ENCODE measurements at regions not wholly inside any gene's neighbourhood (a gene's known extent, or its start where the extent isn't known, plus 50 kb on each side); places are given as distances from the start of the nearest gene placed in this dataset.

DNA sequence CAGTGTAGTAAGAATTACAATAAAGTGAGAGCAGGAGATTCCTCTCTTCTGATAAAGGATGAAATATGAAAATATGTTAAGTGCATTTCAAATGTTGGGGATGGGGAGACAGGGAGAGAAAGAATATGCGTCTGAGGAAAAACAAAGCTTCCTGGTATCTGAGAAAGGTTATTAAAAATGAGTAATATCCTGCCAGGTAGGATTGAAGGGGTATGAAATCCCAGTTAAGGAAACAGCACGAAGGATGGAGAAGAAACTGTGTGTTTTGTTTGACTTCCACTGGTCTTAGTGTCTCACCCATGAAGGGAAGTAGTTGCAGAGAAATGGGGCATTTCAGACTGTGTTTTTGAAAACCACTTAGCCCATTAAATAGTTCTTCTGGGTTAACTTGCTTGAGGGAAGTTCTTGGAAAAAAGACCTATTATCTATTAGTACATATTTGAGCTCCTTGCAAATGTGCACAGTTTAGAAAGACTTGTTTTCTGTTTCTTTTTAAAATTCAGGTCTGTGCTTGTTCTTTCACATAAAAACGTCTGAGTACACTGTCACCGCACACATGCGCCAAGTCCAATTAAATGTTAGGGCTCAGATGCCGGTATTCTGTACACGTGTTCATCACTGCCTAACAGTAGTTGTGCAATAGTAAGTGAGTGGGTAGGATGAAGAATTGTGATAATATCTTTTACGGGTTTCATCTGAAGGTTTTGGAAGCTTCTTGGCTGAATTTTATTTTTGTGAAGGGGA is 196.1 kb upstream of the P2RY1 start:
- DNase-seq (ENCODE audit: extremely low spot score, unreplicated experiment) = no peak
- Mint-ChIP-seq H3K4me3 (peak overlapping the region; percentile 10), H3K27ac (peak overlapping the region; percentile 39), H3K9me3 (no peaks in the 10 kb centered on the region), H3K36me3 (no peaks in the 10 kb centered on the region), H3K4me1 (ENCODE audit: unreplicated experiment) (peaks cover 9% of the 10 kb centered on the region), H3K27me3 (no peaks in the 10 kb centered on the region)
- no peak for TF ChIP-seq CTCF (conservative IDR thresholded peaks at IDR 0.05)

DNA sequence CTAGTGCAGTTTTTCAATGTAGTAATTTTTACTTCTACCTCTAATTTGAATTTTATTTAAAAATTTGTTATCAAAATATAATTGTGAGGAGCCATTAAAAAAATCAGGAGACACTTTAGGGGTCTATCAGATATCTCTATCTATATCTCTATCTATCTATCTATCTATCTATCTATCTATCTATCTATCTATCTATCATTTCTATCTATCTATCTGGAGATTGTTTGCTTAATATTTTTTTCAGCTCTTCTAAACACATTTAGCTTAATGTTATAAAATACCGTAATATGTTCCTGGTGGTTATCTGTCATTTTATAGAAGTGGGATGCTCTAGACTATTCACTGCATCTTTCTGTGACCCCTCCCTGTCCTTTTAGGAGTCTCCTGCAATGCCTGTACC is 193.7 kb upstream of the P2RY1 start:
- no peak overlapping the region for H3K4me3 Mint-ChIP-seq

GRCh38 chr3:152642658-152643057 is 192.3 kb upstream of the P2RY1 start:
- no peak for DNase-seq (ENCODE audit: extremely low spot score, unreplicated experiment)
- Mint-ChIP-seq H3K4me1 (ENCODE audit: unreplicated experiment) (peaks cover 9% of the 10 kb centered on the region), H3K9me3 (peaks cover 8% of the 10 kb centered on the region), H3K27ac (no peak overlapping the region), H3K27me3 (no peaks in the 10 kb centered on the region), H3K36me3 (no peaks in the 10 kb centered on the region), H3K4me3 (no peak overlapping the region)
- no peak for TF ChIP-seq CTCF (conservative IDR thresholded peaks at IDR 0.05)

More for the DNA sequence above, 193.7 kb upstream of the P2RY1 start:
- Mint-ChIP-seq H3K27me3 (no peaks in the 10 kb centered on the region), H3K36me3 (no peaks in the 10 kb centered on the region), H3K27ac (no peak overlapping the region), H3K9me3 (peaks cover 8% of the 10 kb centered on the region), H3K4me1 (ENCODE audit: unreplicated experiment) (peaks cover 9% of the 10 kb centered on the region)
- DNase-seq (ENCODE audit: extremely low spot score, unreplicated experiment) = no peak
- no peak for TF ChIP-seq CTCF (conservative IDR thresholded peaks at IDR 0.05)

DNA sequence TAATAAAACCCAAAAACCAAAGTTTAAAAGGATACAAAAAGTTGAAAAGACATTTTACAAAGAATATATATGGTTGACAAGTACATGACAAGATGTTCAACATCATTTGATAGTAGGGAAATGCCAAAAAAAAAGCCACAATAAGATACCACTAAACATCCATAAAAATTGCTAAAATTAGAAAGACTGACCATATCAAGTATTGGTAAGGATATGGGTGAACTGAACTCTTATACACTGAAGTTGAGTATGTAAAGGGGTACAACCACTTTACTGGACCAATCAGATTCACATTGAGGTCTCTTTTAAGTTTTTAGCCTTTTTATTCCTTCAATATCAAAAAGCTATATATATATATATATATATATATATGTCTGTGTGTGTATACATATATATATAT is 190.5 kb upstream of the P2RY1 start:
- TF ChIP-seq CTCF (conservative IDR thresholded peaks at IDR 0.05) = no peak
- Mint-ChIP-seq H3K27ac (no peak overlapping the region), H3K4me1 (ENCODE audit: unreplicated experiment) (peaks cover 3% of the 10 kb centered on the region), H3K4me3 (no peak overlapping the region), H3K27me3 (no peaks in the 10 kb centered on the region), H3K9me3 (peaks cover 8% of the 10 kb centered on the region), H3K36me3 (no peaks in the 10 kb centered on the region)
- DNase-seq (ENCODE audit: extremely low spot score, unreplicated experiment) = no peak

- Mint-ChIP-seq H3K27me3 (no peaks in the 10 kb centered on the region), H3K36me3 (no peaks in the 10 kb centered on the region), H3K9me3 (peaks cover 8% of the 10 kb centered on the region), H3K4me3 (no peak overlapping the region), H3K27ac (no peak overlapping the region), H3K4me1 (ENCODE audit: unreplicated experiment) (peaks cover 12% of the 10 kb centered on the region)
- DNase-seq (ENCODE audit: extremely low spot score, unreplicated experiment) = no peak
- peak; percentile 1 for TF ChIP-seq CTCF (conservative IDR thresholded peaks at IDR 0.05)
These were observed 188.9 kb upstream of the P2RY1 start for GRCh38 chr3:152646004-152646403.

Measured in type B pancreatic cell (in vitro differentiated cells).